GM19468 (cell line): ENCODE measurements at regions not wholly inside any gene's neighbourhood (a gene's known extent, or its start where the extent isn't known, plus 50 kb on each side); places are given as distances from the start of the nearest gene placed in this dataset.

Source experiments
- ATAC-seq: cut with Tn5 transposase; IDR thresholded peaks from one replicate; pipeline ENCODE4 v1.9.1; 2021; ENCODE audit warnings: mild to moderate bottlenecking, moderate library complexity, moderate number of reproducible peaks; ENCODE audit not compliant: unreplicated experiment; ENCODE audit errors: extremely low read depth

DNA sequence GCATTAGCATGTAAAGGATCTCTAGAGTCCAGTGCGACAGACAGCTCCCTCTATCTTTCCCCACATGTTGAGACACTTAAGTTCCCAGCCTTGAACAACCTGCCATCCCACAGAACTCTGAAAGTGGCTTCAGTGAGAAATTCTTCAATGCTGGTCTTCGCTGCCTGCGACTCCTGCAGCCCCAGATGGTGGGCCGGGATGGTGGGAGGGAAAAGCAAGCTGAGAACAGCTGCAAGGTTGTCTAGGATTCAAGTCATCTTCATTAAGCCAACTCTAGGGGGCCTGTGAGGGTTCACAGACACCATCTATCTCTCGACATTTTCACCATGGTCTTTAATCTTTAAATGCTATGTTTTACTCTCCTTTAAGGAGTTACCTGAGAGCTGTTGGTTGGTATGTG is 185.5 kb upstream of the C1orf174 start:
- no peak for ATAC-seq

DNA sequence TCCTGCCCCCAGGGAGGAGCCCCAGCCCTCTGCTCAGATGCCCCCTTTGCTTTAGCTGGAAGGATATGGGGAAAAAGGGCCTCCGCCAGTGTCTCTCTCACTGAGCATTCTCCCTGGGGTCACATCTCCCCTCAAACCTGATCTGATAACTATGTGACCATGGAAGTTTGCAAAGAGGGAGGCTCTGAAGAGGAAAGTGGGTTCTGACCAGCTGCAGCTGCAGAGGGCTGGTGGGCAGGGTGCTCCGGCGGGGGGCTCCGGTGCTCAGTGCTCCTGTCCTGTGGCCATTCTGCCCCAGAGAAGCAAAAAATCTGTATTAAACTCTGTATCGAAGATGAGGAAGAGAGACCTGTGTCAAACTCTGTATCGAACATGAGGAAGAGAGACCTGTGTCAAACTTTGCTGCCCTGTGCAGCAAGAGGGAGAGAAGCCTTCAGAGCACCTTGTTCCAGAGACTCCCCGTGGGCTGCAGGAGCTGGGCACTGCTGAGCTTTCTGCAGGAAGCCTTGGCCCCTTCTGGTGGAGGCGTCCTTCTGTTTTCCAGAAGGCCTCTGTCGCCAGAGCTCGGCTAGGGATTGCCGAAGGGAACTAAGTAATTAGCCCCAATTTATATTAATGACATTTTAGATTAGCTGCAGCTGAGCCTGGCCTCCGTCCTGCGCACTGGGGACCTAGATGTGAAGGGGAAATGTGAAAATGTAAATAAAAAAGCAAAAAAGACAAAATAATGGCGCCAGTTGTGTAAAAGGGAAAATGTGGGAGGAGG is 186.2 kb upstream of the C1orf174 start:
- ATAC-seq: no peak

DNA sequence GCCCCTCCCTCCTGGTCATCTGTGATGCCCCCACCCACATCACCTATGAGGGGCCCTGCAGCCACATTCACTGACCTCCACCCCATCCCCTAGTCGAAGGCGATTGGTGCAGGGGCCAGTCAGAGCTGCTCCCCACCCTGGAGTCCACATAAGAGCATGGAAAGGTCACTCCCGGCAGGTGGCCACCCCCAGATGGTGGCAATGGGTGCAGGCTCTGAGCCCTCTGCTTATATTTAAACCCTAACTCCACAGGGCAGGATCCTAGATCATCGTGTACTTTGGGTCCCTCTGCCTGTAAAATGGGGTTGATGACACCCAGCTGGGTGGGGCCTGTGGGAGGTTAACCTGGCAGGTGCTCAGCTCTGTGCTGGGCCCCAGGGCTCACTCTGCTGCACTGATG is 186.8 kb upstream of the C1orf174 start:
- ATAC-seq: no peak

DNA sequence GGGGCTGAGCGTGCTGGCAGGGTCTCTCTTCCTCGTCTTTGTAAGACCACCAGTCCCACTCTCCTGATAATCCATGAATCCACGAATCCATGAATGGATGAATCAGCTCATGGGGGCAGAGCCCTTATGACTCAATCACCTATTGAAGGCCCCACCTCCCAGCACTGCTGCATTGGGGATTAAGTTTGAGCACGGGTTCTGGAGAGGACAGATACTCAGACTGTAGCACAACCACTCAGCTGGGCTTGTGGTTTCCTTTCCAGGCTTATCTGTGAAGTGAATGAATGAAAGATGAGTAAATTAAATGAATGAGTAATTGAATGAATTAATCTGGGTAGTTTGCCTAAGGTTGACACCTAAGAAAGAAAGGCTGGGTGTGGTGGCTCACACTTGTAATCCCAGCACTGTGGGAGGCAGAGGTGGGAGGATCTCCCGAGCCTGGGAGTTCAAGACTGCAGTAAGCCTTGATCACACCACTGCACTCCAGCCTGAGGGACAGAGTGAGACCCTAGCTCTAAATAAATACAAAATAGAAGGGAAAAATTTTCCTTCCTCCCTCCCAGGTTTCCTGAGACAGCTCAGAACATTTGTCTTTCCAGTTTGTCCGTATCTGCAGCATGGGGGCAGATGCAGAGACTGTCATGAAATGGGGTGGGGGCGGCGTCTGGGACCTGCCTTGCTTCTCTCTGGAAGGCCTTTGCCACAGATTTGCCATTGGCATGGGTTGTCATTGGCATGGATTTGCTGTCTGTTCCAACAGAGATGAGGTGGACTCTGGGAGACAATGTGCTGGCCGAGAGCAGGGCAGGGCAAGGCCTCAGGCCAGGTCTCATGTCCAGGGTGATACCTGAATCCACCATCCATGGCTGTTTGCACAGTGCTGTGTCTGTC is 187.7 kb upstream of the C1orf174 start:
- ATAC-seq: no peak

DNA sequence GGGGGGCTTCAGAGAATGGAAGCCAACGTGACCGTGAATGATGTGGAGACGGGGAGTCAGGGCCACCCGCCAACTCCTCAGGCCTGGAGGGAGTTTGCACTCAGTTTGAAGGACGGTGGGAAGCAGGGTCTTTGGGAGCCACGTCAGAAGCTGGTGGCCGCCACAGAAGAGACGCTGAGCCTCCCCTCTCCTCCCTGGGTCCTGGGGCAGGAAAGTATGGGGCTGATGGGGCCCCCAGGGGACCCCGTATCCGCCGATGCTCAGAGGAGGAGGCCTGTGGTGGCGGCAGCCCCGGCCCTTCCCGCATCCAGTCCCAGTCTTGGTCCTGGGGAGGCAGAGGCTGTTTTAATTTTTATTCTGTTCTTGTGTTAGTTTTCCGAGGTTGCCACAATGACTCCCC is 188.6 kb upstream of the C1orf174 start:
- ATAC-seq: no peak

DNA sequence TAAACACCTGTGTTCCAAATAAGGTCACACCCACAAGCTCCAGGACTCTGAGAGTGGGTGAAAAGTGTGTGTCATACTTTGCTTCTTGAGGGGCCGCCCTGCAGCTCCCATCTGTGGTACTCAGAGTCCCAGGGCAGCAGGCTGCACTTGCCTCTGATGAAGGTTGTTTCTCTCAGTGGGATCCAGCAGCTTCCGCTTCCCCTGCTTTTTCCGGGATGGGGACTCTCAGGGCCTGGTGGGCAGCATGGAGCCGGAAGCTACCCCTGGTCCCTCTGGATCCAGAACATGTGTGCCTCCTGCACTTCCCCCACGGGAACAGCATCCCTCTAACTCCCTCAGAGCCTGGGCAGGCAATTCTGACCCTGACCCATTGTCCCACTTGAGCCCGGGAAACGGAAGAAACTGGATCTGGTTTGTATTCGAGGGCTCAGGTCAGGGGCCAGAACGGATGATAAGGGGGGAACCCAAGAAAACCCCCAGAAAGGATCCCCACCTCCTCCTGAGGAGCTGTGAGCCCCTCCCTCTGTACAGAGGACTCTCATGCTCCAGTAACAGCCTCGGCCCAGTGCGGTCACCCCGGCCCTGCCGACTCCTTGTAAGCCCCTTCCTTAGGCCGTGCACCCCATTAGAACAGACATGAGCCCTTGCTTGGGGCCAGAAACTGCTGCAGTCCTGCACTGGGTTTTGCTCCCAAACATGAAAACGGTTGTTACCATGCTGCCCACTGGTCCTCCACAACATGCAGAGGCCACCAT is 189.5 kb upstream of the C1orf174 start:
- no peak for ATAC-seq

DNA sequence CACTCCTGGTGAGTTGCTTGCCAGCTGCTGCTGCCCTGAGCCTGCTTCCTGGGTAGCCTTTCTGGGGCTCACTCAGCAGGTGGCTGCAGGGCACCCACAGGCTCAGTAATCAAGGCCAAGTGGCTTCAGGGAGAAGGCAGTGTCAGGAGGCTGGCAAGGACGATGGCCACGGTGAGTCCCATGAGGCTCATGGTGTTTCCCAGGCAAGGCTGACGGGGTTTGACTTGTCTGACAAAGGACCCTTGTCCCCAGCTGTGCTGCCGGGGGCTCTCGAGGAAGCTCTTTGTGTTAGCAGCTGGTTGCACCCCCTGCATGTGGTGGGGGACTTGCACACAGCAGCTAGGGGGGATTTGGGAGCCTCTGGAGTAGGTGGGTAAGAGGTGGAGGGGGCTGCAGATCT is 190.5 kb upstream of the C1orf174 start:
- no peak for ATAC-seq

DNA sequence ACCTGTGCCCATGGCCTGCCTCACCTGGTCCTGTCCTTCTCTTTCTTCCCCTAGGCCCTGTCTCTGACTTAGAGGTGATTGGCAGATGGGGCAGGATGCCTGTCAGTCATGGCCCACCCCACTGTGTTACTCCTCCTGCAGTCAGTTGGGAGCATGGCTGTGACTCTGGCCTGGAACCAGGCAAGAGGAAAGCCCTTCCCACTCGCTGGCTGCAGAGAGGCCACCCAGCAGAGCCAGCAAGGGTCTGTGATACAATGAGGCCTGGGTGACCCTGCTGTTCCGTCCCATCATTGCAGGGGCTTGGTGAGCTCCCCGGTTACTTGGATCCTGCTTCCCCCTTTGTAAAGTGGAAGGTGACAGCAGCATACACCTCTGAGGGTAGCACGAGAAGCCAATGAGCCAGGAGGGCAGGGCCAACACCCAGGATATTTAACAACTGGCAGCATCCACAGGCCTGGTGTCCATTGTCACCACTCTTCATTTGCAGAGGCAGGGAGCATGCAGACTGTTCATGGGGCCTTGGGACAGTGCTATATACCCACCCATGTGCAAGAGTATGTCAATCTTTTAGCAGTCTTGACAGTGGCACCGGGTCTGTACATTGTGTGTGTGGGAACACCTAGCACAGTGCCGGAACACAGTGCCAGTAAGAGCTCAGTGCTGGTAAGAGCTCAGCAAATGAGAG is 191.0 kb upstream of the C1orf174 start:
- no peak for ATAC-seq

DNA sequence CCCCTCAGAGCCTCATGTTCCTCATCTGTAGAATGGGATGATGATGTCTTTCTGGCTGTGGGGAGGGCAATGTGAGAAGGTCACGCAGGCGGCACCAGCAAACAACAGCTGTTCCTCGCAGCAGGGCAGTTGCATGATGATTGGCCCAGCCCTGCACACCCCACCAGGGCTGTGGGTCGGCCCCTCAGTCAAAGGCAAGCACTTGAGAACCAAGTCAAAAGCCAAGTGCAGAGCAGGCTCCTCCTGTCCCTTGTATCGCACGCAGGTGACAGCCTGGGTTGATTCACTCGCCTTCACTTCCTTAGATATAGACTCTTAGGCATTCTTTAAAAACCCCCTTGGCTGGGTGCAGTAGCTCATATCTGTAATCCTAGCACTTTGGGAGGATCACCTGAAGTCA is 191.9 kb upstream of the C1orf174 start:
- ATAC-seq: no peak

DNA sequence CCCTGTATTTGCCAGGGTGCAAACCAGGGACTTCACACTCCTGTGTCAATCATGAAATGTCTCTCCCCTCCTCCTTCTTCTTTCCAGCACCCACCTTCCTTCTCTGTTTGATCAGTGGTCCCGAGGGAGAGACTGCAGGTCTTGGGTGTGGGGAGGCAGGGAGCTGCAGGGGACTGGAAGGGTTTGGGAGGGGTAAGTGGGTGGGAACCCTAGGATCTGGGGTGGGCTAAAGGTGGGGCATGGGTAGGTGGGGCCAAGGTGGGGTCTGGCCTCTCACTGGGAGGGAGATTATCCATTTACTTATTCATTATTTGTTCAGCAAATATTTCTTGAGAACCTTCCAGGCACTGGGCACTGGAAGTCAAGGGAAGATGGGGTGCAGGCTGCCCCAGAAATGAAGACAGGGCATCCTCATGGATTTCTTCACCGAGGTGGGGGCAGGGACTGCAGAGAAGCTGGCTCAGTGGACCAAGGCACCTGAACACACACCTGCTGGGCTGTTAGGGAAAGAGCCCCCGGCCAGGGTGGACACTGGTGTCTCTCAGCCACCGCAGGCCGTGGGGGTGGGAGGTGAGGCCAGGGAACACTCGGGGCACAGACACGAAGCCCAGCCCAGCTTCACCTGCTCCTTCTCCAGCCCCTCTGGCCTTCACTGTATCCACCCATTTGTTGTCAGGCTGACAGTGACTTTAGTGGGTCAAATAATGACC is 193.9 kb upstream of the C1orf174 start:
- no peak for ATAC-seq

DNA sequence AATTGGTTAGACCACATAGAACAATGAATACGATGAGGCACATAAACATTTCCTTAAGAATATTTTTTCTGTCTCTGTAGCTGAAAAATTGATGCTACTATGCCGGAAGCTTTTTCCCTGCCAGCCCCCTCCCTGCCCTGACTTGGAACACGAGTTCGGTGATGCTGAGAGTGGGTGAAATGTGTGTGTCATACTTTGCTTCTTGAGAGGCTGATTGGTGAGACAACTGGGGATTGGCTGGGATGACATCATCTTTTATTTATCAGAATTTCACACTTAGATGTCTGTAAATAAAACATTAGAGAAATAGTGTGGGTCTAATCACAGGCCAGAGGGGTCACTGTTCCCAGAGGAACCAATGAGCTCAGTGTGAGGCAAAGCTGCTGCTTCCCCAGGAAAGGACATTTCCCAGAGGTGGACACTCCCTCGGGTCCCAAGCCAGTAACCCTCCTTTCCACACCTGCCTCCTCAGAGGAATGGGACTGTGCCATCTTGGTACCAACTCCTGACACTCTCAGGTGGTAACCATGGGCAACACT is 195.4 kb upstream of the C1orf174 start:
- ATAC-seq: no peak

DNA sequence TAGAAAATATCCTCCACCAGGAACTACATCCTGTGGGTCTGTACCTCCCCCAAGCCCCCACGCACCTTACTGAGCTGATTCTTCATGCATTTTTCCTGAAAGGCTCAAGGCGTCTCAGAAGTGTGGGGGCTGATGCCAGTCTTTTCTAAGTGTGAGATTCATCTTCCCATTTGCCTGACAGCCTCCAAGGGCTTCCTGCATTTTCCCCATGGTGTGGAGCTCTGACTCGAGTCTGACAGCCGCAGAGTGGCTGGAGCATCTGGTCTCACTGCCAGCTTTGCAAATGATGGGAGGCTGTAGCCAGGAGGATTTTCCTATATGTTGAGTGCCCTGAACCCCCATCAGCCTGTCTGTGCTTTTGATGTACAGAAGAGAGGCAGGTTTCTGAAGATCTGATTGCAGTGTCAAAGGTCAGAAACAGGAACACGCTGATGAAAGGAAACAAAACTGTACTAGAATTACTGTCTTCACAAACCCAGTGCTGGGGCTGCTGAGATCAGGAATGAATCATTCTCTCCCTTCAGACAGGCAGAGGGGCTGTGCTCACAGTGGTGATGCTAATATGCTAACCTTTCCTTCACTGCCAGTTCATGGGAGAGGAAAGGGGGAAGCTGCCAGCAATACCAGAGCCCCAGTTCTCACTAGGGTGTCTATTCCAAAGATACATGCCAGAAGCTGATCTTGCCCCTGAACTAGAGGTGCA is 201.5 kb upstream of the C1orf174 start:
- ATAC-seq: no peak

DNA sequence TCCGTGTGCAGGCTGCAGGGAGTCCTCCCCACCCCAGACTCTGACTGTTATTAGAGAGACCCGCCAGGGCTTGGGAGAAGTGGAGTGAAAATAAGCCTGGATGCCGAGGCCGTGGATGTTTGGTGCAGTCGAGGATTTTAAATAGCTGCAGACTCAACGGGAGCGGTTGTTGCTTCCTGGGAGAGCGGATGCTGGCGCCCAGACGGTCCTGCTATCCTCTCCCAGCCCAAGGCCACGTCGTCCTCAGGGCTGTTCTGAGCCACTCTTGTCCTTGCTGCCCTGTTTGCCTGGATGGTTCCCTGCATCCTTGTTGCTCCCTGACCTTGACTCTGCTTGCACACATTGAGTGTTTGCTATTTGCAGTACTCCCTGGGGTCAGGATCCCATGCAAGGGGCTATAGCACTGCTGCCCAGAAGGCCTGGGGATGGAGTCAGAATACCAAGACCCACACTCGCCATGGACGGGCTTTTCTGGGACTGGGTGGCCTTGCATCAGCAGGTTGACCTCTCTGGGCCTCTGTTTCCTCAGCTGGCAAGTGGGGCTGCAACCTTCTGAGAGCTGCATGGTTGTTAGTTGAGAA is 205.3 kb upstream of the C1orf174 start:
- no peak for ATAC-seq

DNA sequence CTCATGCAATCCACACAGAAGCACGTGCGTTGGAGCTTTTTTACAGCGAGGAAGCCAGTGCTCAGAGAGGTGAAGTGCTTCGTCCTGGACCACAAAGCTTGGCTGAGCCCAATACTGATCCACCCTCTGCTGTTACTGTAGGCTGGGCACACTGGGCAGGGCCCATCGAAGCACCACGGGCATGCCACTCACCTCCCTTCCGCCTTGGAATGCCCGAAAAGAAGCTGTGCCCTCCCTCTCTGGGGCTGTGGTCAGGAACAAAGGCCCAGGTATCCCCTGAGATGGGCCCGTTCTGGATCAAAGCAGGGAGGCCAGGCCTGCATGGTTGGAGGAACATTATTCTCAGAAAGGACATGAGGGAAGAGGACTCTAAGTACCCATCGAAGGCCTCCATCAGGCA is 206.7 kb upstream of the C1orf174 start:
- no peak for ATAC-seq

DNA sequence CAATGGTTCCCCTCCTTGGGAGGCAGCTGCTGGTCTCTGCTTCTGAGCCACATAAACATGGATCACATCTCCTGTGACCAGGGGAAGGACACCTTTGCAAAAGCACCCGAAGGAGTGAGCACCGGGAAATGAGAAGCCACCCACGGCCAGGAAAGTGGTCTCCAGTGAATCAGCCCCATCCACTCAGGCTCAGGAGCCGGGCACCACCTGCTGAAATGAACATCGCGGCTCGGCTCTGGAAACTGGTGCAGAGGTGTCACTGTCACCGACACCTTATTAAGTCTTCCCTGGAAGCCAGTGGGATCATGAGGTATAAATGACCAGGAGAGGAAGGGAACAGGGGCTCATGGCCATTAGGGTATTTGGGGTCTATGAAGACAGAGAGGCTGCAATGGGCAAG is 207.2 kb upstream of the C1orf174 start:
- no peak for ATAC-seq

DNA sequence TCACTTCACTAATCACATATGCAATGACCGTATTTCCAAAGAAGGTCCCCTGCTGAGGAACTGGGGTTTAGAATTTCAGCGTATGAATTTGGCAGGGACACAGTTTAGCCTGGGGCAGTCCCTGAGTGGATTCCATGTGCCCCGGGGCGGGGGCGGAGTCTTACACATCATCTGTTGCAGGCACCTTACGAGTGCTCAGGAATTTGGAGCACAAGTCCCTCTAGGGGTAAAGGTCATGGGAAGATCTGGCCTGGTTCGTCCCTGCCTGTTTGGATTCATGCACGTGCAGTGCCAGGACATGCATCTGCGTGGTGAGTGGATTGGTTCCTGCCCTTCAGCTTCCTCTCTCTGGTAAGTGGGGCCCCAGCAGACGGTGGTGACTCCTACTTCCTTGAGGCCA is 208.3 kb upstream of the C1orf174 start:
- ATAC-seq: no peak

DNA sequence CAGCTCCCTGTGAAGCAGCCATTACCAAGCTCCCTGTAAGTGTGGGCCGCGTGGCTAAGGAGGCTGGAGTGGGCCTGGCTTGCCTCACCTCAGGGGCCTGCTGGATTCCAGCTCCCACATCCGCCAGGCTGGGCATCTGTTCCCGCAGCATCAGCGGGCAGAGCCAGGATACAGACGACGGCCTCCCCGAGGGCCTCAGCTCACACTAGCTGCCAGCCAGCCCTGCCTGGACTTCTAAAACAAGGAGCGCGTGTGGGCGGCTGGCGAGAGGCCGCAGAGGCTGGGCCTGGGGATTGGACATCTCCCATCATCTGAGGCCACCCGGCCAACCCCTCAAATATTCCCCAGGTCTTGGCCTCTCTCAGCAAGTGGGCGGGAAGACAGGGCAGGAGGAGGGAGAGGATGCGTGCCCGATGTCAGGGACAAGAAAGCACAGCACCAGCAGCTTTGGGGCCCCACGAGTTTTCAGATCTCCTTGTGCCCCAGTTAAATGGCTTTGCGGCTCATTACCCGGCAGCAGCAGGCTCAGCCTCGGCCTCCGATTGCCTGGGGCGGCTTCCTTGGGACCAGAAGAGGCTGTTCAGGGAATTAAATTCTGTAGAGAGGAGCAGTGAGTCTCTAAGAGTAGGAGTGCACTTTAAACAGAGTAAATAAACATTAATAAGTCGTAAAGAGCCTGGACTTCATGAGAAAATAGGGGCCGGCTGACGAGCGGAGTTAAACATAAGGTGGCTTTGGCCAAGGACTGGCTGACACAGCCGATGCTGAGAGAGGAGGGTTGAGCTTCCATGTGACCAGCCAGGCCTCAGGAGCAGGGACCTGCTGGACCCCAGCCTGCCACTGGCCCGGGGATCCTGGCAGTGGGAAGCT is 208.9 kb upstream of the C1orf174 start:
- no peak for ATAC-seq

DNA sequence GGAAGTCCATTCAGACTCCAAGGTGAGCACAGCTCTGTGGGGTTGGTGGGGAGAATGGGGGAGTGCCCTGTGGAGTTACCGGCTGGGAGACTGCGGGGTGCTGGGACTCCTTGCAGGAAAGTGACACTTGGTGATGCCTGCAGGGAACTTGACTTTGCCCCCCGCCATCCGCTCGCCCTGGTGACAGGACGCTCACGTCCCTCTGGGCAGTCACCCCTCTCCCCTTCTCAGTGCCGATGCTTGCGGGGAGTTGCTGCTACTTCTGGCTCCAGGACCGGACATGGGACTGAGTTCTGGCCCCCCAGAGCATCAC is 209.5 kb upstream of the C1orf174 start:
- no peak for ATAC-seq
